Activated CD4-positive, alpha-beta T cell treated with anti-CD3 and anti-CD28 coated beads, Interleukin-2, Interleukin-4, amounts not matched to agents 100 ng/mL and 50 ng/mL, durations not matched to agents 16 hours and 8 hours (primary cell): ENCODE measurements at regions not wholly inside any gene's neighbourhood (a gene's known extent, or its start where the extent isn't known, plus 50 kb on each side); places are given as distances from the start of the nearest gene placed in this dataset.
A peak's percentile ranks its signal among the peaks of the same experiment; 100 is the strongest.

ENCODE experiments used
- DNase-seq: peaks from one replicate; pipeline ENCODE4 v3.0.0-alpha.2; 2020; ENCODE audit warnings: low spot score

DNA sequence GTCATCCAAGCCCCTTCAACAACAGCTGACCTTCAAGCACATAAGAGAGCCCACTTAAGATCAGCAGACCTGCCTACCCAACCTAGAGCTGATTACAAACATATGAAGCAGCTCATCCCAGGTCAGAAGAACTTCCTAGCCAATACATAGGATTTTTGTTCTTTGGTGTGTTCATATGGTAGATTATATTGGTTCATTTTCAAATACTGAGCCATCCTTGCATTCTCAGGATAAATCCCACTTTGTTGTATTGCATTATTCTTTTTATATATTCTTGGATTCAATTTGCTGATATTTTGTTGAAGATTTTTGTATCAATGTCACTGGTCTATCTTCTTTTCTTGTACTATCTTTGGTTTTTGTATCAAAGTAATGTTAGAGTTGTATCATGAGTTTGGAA lies 107.3 kb upstream of the STT3B start:
- no peak for DNase-seq

DNA sequence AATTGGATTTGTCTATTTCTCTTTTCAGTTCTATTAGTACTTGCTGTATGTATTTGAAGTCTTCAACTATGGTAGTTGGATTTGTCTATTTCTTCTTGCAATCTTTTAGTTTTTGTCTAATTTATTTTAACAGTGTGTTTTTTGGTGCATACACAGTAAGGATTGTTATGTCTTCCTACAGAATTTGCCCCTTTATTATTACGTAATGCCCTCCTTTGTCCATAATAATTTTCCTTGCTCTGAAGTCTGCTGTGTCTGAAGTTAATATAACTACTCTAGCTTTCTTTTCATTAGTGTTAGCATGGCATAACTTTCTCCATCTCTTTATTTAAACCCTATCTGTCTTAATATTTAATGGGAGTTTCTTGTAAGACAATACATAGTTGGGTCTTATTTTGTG lies 105.1 kb upstream of the STT3B start:
- no peak for DNase-seq

- no peak for DNase-seq
Observed at GRCh38 chr3:31431321-31431720, 101.4 kb upstream of the STT3B start.

GRCh38 chr3:31432897-31433678 lies 99.6 kb upstream of the STT3B start:
- no peak for DNase-seq

- no peak for DNase-seq
Observed at GRCh38 chr3:31433679-31433992, 99.1 kb upstream of the STT3B start.

GRCh38 chr3:31434819-31435218 lies 97.9 kb upstream of the STT3B start:
- no peak for DNase-seq

DNA sequence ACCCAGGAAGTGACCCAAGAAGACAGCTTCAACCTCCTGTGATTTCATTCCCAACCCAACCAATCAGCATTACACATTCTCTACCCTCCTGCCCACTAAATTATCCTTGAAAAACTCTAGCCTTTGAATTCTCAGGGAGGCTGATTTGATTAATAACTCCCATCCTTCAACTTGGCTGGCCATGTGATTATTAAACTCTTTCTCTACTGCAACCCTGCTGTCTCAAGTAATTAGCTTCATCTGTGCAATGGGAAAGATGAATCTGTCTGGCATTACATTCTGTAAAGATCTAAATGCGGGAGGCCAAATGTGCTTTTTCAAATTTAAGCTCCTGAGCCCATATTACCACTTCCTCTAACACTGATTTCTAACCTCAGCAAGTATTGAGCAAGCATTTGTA lies 95.9 kb upstream of the STT3B start:
- no peak for DNase-seq

DNA sequence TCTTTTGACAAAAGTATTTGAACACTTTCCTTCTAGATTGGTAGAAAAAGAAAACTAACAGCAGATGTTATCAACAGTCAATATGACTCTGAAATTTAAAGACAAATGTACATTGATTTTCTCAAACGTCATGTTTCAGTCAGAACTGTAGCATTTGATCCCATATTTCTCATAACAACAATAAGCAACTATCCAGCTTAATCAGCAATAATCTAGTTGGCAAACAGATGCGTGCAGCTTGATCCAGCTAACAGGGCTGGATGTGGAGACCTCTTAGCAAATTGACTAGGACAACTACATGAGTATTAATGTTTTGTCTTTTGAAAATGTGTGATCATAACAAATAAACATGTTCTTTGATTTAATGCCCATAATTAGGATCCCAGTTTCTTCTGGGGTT lies 94.0 kb upstream of the STT3B start:
- no peak for DNase-seq

- no peak for DNase-seq
Observed at GRCh38 chr3:31439890-31440750, 92.6 kb upstream of the STT3B start.

GRCh38 chr3:31440878-31441277 lies 91.8 kb upstream of the STT3B start:
- no peak for DNase-seq

DNA sequence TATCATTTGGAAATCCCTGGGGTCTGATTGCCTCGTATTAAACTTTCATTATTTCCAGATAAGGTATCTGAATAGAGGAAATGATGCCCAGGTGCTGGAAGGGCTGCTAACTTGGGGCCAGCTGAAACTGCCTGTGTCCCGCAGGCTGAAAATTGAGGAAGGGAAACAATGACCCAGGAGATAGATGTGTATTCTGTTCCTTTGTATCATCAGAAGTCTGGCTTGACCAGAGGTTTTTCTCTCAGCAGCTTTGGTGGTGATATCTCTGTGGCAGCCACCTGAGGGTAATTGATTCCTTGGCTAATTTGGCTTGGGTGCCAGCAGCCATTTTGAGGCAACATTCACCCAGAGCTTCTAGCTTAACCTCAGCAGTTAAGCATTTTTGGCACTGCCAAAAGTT lies 90.0 kb upstream of the STT3B start:
- DNase-seq: no peak

DNA sequence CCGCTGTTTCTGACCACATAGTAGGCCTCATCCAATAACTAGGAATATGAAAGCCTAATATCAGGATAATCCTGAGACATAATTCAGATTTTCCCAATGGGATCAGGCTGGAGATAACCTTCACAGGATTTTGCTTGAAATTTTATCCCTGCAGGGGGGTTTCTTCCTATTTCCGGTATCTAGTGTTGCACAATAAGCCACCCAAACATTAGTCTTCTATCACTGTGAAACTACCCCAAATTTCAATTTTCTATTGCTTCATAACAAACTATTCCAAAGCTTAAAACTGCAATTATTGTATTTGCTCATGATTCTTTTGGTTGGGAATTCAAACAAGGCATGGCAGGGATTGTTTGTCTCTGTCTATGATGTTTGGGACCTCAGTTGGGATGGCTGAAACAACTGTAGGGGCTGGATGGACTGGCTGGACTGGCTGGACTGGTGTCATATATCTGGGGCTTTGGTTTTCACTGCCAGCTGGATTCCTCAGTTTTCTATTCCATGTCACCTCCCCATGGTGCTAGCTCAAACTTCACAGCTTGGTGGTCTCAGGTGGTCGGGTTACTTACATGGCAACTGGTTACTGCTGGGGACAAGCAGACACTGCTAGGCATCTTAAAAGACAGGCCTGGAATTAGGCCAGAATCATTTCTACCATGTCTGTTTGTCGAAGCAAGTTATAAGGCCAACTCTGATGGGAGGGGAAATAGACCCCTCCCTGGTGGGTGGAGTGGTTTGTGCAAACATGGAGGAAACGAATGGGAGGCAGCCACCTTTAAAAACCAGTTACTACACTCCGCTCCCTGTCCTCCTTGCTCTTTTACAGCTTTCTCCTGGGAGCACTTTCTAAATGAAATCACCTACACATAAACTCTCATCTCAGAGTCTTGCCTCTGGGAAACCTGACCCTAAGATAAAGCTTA lies 88.2 kb upstream of the STT3B start:
- DNase-seq: no peak

DNA sequence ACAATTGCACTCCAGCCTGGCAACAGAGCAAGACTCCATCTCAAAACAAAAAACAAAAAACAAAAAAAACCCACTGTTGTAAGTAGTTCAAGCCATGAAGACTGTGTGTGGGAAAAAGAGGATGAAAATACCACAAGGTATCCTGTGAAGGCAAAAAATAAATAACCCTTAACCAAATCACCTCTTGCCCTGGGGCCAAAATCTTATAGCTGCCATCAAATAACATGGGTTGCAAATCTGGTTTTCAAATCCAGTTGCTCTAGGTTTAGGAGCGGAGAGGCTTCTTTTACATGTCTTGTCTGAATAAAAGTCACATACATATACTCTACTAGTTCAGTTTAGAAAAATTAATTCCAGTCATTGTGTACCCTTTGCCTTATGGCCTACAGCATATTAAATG lies 87.0 kb upstream of the STT3B start:
- no peak for DNase-seq

DNA sequence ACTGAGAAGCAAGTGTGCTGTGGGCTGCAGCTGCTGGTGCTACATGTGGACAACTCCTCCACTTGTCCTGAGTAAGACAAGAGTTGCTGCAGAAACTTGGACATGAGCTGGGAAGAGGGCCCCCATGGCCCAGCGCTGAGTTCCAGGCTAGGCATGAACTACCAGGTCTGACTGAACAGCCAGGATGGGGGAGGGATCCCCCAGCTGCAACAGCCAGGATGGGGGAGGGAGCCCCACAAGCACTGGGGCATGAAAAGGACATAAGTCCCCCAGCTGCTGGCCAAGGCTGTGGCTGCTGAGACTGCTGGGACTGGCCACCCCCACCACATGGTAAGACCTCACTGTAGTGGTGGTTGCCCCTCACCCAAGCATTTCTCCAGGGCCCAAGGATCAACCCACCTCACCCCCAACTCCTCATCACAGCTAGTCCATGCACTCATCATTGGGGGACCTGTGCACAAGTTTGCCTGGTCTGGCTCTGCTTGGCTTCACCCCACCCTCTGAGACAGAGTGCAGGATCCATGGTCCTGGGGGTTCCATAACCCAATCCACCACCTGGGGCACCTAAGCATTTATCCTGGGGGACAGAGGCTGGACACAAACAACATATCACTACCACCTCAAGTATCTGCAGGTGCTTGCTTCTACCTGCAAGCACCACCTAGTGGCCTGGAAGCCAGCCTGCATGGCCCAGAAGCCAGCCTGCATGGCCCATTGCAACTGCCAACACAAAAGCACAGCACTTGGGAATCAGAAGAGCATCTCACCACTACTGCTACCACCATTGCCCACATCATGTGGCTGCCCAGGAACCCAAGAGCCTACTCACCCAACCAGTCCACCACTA lies 84.5 kb upstream of the STT3B start:
- DNase-seq: peak; percentile 29

DNA sequence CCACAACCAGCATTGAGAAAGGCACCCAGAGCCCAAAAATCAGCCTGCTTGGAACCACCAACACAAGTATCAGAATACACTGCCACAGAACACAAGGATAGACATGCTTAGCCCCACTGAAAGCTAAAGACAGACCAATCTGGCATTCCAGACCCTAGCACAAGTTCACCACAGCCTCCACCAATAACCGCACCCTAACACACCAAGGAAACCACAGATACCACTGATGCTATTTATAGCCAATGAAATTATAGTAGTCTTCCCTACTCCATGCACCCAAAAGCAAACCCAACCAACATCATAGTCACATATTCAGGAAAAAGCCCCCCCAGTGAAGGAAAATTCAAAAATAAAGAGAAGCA lies 83.9 kb upstream of the STT3B start:
- no peak for DNase-seq

GRCh38 chr3:31449318-31449717 lies 83.4 kb upstream of the STT3B start:
- DNase-seq: no peak

- no peak for DNase-seq
Observed at GRCh38 chr3:31450345-31450744, 82.4 kb upstream of the STT3B start.

- no peak for DNase-seq
Observed at GRCh38 chr3:31452495-31453106, 80.1 kb upstream of the STT3B start.

DNA sequence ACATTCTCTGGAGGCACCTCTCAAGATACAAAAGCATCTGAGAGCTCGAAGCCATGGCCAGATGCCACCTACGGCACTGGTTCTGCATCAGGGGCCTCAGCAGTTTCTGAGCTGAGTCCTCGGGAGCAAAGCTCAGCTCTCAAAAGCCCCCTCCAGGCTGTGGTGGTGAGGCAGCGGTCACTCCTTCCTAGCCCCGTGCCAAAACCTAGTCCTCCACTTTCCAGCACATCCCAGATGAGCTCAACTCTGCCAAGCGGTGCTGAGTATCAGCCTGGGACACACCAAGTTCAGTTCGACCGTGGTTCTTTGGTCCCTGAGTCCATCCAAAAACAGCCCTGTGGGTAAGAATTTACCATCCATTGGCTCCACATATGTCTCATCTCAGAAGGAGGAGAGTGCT lies 79.3 kb upstream of the STT3B start:
- no peak for DNase-seq

GRCh38 chr3:31455524-31455923 lies 77.2 kb upstream of the STT3B start:
- DNase-seq: no peak

DNA sequence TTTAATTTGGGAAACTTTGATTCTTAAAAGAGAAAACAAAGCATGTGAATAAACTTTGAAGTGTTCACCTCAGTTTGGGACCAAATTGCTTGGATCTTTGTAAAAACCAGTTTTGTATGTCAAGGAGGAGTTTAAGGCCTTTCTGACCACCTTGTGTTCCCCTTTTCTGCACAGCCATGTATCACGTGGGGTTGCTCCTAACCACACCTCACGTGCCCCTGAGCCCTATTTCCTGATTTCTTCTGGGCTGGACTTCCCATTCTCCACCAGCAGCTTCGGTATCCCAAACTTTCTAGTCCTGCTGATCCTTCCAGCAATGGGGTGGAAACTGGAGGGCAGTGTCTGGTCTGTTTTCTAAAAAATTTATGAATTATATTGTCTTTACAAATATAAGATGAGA lies 76.4 kb upstream of the STT3B start:
- no peak for DNase-seq
